Activated T-helper 1 cell treated with Interleukin-2 at 50 U/mL for 16 hours (primary cell): ENCODE measurements at regions not wholly inside any gene's neighbourhood (a gene's known extent, or its start where the extent isn't known, plus 50 kb on each side); places are given as distances from the start of the nearest gene placed in this dataset.
"Not testable (repeated sequence)": the region's sequence is repeated elsewhere in the genome, so short reads cannot be mapped to it uniquely, and the experiment has no call there.

Experiments used
- DNase-seq: peaks from one replicate; pipeline ENCODE4 v3.0.0-alpha.2; 2020; ENCODE audit warnings: low read depth

GRCh38 chrX:46220822-46221221, 324.4 kb downstream of the ZNF674 start:
- no peak for DNase-seq

- no peak for DNase-seq
These were observed 326.8 kb downstream of the ZNF674 start for GRCh38 chrX:46218373-46218772.

GRCh38 chrX:46216406-46216805, 328.8 kb downstream of the ZNF674 start:
- DNase-seq: no peak

- DNase-seq: no peak
These were observed 334.1 kb downstream of the ZNF674 start for GRCh38 chrX:46211079-46211478.

GRCh38 chrX:46209768-46210167, 335.5 kb downstream of the ZNF674 start:
- no peak for DNase-seq

- DNase-seq: no peak
These were observed 336.2 kb downstream of the ZNF674 start for GRCh38 chrX:46209037-46209436.

GRCh38 chrX:46208225-46208854, 336.9 kb downstream of the ZNF674 start:
- no peak for DNase-seq

GRCh38 chrX:46204721-46205422, 340.3 kb downstream of the ZNF674 start:
- no peak for DNase-seq

- no peak for DNase-seq
These were observed 342.3 kb downstream of the ZNF674 start for GRCh38 chrX:46202733-46203514.

GRCh38 chrX:46200413-46200812, 344.8 kb downstream of the ZNF674 start:
- no peak for DNase-seq

GRCh38 chrX:46198858-46199257, 346.4 kb downstream of the ZNF674 start:
- no peak for DNase-seq

- not testable (repeated sequence) for DNase-seq
These were observed 358.5 kb downstream of the ZNF674 start for GRCh38 chrX:46186811-46187106.

- no peak for DNase-seq
These were observed 359.1 kb downstream of the ZNF674 start for GRCh38 chrX:46185923-46186810.

GRCh38 chrX:46184749-46185148, 360.5 kb downstream of the ZNF674 start:
- no peak for DNase-seq

GRCh38 chrX:46180258-46180687, 364.9 kb downstream of the ZNF674 start:
- no peak for DNase-seq

- DNase-seq: no peak
These were observed 365.5 kb downstream of the ZNF674 start for GRCh38 chrX:46179748-46180147.

- no peak for DNase-seq
These were observed 366.5 kb downstream of the ZNF674 start for GRCh38 chrX:46178763-46179162.

GRCh38 chrX:46173159-46173558, 372.1 kb downstream of the ZNF674 start:
- DNase-seq: no peak

GRCh38 chrX:46171457-46171856, 373.8 kb downstream of the ZNF674 start:
- DNase-seq: not testable (repeated sequence)

GRCh38 chrX:46169808-46170207, 375.4 kb downstream of the ZNF674 start:
- no peak for DNase-seq

- DNase-seq: no peak
These were observed 377.0 kb downstream of the ZNF674 start for GRCh38 chrX:46168254-46168653.

GRCh38 chrX:46165866-46166265, 379.4 kb downstream of the ZNF674 start:
- no peak for DNase-seq
